ENCODE measurements at regions not wholly inside any gene's neighbourhood (a gene's known extent, or its start where the extent isn't known, plus 50 kb on each side); places are given as distances from the start of the nearest gene placed in this dataset.

DNA sequence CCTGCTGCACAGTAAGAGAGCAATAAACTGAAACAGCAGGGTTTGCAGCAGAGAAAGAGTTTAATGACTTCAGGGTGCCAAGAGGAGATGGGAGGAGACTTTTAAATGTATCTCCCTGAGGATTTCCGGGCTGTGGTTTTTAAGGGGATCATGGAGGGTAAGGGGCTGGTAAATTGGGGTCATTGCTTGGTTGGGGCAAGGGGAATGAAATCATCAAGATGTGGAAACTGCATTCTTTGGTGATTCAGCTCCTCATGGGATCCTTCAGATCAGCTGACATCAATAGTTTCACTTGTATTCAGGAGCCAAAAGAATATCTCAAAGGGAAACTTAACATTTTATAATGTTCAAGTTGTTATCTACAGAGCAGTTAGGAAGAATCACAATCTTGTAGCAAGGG, 174.3 kb upstream of the ANXA10 start:
- DNase-seq, result no peak
- Histone ChIP-seq H3K4me3 (ENCODE audit: insufficient read depth, low read depth, low read length) (no peak overlapping the region), H3K27me3 (ENCODE audit: control insufficient read depth, insufficient read depth, low read length) (no peaks in the 10 kb centered on the region), H3K36me3 (replicated peaks; ENCODE audit: control insufficient read depth, insufficient read depth, low read length) (no peaks in the 10 kb centered on the region)

DNA sequence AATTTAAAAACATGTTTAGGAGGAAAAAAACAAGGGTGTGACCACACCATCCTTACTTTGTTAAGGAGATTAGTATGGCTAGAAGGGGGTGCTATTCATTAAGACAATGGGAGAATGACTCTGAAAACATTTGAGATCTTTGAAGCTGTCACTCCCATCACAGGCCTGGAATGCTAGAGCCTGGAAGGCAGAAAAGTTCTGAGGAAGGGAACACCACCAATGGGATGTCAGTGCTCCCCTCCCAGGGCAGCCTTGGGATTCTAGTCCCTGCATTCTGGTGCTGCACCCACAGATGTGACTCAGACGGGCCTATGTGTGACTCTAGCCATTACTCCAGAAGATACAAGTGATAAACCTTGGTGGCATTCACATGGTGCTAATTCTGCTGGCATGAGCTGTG, 162.2 kb upstream of the ANXA10 start:
- no peak overlapping the region for H3K4me3 ChIP-seq (ENCODE audit: insufficient read depth, low read depth, low read length)
- no peaks in the 10 kb centered on the region for H3K36me3 ChIP-seq (replicated peaks; ENCODE audit: control insufficient read depth, insufficient read depth, low read length)
- no peaks in the 10 kb centered on the region for H3K27me3 ChIP-seq (ENCODE audit: control insufficient read depth, insufficient read depth, low read length)
- DNase-seq, result peak; percentile 7

DNA sequence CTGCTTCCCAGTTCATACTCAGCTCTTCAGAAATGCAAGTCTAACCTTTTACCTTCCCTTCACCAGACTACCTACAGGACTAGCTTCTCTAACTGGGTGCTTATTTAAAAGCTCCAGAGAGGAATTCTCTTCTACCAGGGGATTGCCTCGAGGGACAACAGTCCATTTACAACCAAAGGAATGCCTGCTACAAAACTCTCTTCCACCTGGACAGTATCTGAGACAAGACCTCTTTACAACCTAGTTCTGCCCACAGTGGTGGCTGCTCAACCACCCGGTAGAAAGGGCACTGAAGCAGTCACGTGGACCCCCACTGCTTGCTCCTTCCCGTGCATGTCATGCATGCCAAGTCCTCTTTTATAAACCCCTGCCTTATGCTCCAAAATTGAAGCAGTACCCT, 158.1 kb upstream of the ANXA10 start:
- no peak for DNase-seq
- Histone ChIP-seq H3K36me3 (replicated peaks; ENCODE audit: control insufficient read depth, insufficient read depth, low read length) (no peaks in the 10 kb centered on the region), H3K4me3 (ENCODE audit: insufficient read depth, low read depth, low read length) (no peak overlapping the region), H3K27me3 (ENCODE audit: control insufficient read depth, insufficient read depth, low read length) (no peaks in the 10 kb centered on the region)

DNA sequence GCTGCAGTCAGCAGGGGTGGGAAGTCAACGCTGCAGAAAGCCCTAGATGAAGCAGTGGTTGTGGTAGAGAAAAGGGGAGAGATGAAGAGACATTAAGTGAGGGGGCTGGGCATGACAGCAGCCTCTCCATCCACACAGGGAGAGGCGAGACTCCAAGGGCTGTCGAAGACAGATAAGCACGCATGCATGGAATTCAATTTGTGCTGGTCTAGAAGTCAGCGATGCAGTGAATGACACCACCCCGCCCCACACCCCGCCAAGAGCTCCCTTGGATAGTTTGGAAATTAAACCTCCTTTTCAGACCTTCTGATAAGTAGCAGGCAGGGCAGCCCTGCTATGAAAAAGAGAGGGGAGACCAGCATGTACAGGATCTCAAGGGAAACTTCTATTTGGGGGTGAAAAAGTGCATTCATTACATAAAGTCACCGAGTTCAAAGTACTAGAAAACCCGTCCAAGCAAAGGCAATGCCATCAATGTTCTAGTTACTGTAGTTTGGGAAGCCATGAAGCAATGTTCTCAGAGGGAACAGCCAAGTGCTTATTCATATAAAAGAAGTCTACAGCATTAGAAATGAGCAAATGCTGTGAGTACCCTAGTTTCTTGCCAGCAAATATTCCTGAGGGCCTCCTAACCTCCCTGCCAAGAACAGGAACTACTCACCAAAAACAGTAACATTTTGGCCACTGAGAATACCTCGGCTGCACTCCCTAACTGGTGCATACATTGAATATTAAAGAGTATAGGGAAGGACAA, 152.3 kb upstream of the ANXA10 start:
- no peak for DNase-seq
- Histone ChIP-seq H3K4me3 (ENCODE audit: insufficient read depth, low read depth, low read length) (no peak overlapping the region), H3K27me3 (ENCODE audit: control insufficient read depth, insufficient read depth, low read length) (no peaks in the 10 kb centered on the region), H3K36me3 (replicated peaks; ENCODE audit: control insufficient read depth, insufficient read depth, low read length) (no peaks in the 10 kb centered on the region)

DNA sequence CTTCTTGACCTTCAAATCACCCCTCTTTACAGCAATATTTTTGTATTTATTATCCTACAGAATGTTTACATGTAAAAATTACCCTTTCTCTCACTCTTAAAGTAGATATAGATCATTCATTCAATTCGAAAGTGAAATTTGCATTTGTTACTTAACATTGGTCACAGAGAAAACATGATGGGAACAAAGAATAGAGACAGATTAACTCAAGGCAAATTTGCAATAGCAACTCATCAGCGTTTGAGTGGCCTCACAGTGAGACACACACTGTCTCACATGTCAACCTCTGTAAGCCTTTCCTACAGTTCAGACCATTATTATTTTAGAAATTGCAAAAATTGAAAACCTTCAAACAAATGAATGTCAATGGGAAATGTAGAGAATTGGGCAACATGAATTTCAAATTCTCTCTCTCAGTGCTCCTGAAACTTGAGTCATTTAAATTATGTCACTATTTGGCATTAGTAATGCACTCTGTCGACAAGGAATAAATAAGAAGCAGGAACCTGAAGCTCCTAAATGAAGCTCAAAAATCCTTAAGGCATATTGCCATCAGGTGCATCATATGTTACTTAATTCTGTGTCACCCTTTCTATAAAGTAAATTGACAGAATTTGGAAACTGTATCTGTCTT, 148.3 kb upstream of the ANXA10 start:
- no peak for DNase-seq
- H3K4me3 ChIP-seq (ENCODE audit: insufficient read depth, low read depth, low read length), result no peak overlapping the region
- no peaks in the 10 kb centered on the region for H3K36me3 ChIP-seq (replicated peaks; ENCODE audit: control insufficient read depth, insufficient read depth, low read length)
- no peaks in the 10 kb centered on the region for H3K27me3 ChIP-seq (ENCODE audit: control insufficient read depth, insufficient read depth, low read length)

DNA sequence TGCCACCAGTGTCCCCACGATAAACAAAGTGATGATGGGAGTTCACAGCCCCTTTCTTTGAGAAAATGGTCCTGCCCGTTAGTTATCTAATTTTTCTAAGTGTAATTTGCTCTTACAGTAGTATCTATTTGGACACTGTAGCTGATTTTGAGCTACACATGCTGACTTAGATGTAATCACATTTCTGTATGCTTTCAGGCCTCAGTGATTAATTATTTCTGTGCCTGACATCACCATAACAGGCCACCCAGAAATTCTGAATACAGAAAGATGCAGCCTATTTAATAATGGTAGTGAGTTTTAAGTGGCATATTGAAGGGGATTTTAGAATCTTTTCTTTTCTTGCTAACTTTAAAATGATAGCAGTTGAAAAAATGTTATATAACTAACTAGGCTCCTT, 147.6 kb upstream of the ANXA10 start:
- DNase-seq, result no peak
- no peaks in the 10 kb centered on the region for H3K27me3 ChIP-seq (ENCODE audit: control insufficient read depth, insufficient read depth, low read length)
- H3K4me3 ChIP-seq (ENCODE audit: insufficient read depth, low read depth, low read length), result no peak overlapping the region
- no peaks in the 10 kb centered on the region for H3K36me3 ChIP-seq (replicated peaks; ENCODE audit: control insufficient read depth, insufficient read depth, low read length)

DNA sequence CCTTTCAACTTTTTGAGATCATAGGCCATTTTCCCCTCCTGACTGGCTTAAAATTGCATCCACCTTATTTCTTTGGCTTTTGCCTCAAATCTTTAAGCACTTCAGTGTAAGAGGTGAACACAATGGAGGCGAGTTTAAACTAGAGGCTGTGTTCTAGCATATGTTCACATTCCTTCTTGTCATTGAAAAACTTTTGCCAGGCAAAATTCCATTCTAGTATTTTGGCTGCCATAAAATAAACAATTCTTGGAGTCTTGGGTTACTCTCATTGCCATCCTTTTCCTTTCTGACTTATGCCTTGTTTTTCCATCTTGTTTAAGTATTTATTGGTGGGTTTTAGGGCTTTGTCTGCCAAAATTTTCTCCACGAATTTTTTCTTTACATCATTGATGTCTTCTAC, 137.3 kb upstream of the ANXA10 start:
- no peaks in the 10 kb centered on the region for H3K36me3 ChIP-seq (replicated peaks; ENCODE audit: control insufficient read depth, insufficient read depth, low read length)
- no peaks in the 10 kb centered on the region for H3K27me3 ChIP-seq (ENCODE audit: control insufficient read depth, insufficient read depth, low read length)
- DNase-seq, result no peak
- H3K4me3 ChIP-seq (ENCODE audit: insufficient read depth, low read depth, low read length), result no peak overlapping the region

DNA sequence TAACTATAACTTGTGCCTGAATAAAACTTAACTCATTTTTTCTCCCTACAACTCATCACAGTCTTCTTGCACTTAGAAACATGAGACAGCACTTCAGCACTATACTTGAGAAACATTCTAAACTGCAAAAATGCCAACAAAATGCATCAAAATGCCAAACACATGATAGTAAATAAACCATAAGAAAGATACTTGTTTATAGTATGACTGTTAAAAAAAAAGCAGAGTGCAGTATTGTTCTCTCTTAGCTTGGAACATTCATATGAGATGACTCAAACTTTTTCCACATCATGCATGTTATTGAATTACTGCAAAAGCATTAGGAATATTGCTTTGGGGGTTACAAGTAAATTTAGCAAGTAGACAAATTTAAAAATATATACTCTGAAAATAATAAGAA, 135.7 kb upstream of the ANXA10 start:
- H3K27me3 ChIP-seq (ENCODE audit: control insufficient read depth, insufficient read depth, low read length), result no peaks in the 10 kb centered on the region
- DNase-seq, result no peak
- H3K4me3 ChIP-seq (ENCODE audit: insufficient read depth, low read depth, low read length), result no peak overlapping the region
- no peaks in the 10 kb centered on the region for H3K36me3 ChIP-seq (replicated peaks; ENCODE audit: control insufficient read depth, insufficient read depth, low read length)

DNA sequence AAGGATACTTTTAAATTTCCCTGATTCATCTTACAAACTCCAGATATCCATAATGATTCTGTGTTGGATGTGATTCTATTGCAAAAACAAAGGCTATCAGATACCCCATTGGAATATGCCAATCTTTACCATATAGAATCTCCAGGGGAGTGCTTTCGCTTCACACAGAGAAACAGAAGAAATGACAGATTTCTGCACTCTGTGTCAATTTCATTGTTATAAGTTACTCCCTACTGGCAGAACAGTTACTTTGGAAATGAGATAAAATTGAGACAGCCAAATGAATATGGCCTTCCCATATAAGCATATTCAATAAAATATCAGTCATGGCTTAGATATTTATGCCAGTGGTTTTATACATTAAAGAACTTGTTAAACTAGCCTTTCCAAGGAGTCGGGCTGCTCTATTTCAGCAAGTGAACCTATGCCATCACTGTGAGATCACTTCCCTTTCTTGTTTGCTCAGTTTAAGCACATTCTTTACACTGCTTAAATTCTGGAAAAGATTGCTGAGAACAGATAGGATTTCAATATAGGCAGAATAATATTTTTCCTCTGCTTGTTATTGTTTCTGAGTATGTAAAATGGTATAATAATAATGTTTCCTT, 127.5 kb upstream of the ANXA10 start:
- no peak for DNase-seq
- no peaks in the 10 kb centered on the region for H3K27me3 ChIP-seq (ENCODE audit: control insufficient read depth, insufficient read depth, low read length)

DNA sequence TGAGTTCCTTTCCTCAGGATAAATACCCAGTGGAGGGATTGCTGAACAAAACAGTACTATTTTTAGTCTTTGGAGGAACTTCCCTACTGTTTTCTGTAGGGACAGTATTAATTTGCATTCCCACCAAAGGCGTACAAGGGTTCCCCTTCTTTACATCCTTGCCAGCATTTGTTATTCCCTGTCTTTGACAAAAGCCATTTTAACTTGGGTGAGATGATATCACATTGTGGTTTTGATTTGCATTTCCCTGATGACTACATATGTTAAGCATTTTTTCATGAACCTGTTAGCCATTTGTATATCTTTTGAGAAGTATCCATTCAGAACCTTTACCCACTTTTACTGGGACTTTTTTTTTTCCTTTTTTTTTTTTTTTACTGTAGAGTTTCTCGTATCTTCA, 126.2 kb upstream of the ANXA10 start:
- no peaks in the 10 kb centered on the region for H3K27me3 ChIP-seq (ENCODE audit: control insufficient read depth, insufficient read depth, low read length)
- DNase-seq, result no peak

More for the DNA sequence above, 127.5 kb upstream of the ANXA10 start:
- H3K4me3 ChIP-seq (ENCODE audit: insufficient read depth, low read depth, low read length), result no peak overlapping the region
- H3K36me3 ChIP-seq (replicated peaks; ENCODE audit: control insufficient read depth, insufficient read depth, low read length), result no peaks in the 10 kb centered on the region

DNA sequence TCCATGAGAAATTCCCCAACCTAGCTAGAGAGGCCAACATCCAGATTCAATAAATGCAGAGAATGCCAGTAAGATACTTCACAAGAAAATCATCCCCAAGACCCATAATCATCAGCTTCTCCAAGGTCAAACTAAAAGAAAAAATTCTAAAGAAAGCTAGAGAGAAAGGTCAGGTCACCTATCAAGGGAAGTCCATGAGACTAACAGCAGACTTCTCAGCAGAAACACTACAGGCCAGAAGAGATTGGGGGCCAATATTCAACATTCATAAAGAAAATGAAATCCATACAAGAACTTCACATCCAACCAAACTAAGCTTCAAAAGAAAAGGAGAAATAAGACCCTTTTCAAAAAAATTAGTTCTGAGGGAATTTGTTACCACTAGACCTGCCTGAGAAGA, 118.8 kb upstream of the ANXA10 start:
- Histone ChIP-seq H3K27me3 (ENCODE audit: control insufficient read depth, insufficient read depth, low read length) (no peaks in the 10 kb centered on the region), H3K36me3 (replicated peaks; ENCODE audit: control insufficient read depth, insufficient read depth, low read length) (no peaks in the 10 kb centered on the region), H3K4me3 (ENCODE audit: insufficient read depth, low read depth, low read length) (no peak overlapping the region)
- DNase-seq, result no peak

More for the DNA sequence above, 126.2 kb upstream of the ANXA10 start:
- H3K36me3 ChIP-seq (replicated peaks; ENCODE audit: control insufficient read depth, insufficient read depth, low read length), result no peaks in the 10 kb centered on the region
- no peak overlapping the region for H3K4me3 ChIP-seq (ENCODE audit: insufficient read depth, low read depth, low read length)

DNA sequence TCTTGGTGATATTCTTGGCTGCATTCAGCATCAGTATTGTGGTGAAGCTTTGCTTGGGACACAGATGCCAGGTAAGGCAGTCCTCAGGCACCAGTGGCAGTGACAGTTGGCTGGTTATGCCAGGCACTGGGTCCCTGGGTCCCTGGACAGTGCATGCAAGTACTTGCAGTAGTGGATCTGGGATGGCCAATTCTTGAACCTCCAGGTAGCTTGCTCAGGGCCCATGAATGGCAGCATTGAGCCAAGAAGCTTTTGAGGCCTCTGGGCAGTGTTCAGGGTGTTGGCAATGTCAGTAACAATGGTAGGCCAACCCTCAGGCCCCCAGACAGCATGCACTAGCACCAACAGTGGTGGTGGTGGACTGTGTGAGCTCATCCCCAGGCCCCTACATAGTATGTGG, 106.8 kb upstream of the ANXA10 start:
- no peaks in the 10 kb centered on the region for H3K27me3 ChIP-seq (ENCODE audit: control insufficient read depth, insufficient read depth, low read length)
- DNase-seq, result no peak
- H3K4me3 ChIP-seq (ENCODE audit: insufficient read depth, low read depth, low read length), result no peak overlapping the region
- H3K36me3 ChIP-seq (replicated peaks; ENCODE audit: control insufficient read depth, insufficient read depth, low read length), result no peaks in the 10 kb centered on the region

DNA sequence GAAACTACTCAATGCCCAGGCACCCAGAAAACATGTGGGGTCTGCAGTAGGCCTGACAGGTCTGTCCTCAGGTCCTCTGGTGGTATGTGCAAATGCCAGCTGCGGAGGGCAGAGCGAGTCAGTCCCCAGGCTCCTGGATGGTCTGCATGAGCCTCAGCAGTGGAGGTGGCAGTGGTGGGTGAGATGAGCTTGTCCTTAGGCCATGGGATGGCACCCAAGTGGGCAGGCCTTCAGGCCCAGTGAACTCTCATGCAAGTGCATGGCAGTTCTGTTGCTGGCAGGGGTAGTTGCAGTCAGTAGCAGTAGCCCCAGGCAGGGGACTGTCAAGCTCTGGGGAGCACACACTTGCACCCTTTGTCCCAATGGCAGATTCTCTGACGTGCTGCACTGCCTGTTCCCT, 106.3 kb upstream of the ANXA10 start:
- H3K4me3 ChIP-seq (ENCODE audit: insufficient read depth, low read depth, low read length), result no peak overlapping the region
- H3K36me3 ChIP-seq (replicated peaks; ENCODE audit: control insufficient read depth, insufficient read depth, low read length), result no peaks in the 10 kb centered on the region
- no peaks in the 10 kb centered on the region for H3K27me3 ChIP-seq (ENCODE audit: control insufficient read depth, insufficient read depth, low read length)
- DNase-seq, result no peak

DNA sequence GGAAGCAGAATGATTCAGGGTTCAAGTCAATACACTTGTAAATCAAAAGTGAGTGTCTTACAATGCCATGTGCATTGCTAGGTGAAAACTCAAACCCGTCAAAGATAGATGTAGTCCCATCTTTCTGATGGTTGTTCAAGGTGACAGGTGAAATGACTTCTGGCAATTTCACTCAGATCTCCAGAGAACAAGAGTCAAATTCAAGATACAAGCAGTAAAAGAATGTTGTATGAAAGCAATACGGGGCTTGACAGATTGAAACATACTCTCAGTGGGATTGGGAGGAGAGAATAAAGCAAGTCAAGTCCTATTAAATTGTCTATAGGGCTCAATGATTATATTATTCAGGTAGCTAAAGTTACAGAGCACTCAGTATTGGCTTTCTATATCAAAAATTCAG, 105.1 kb upstream of the ANXA10 start:
- Histone ChIP-seq H3K36me3 (replicated peaks; ENCODE audit: control insufficient read depth, insufficient read depth, low read length) (no peaks in the 10 kb centered on the region), H3K4me3 (ENCODE audit: insufficient read depth, low read depth, low read length) (no peak overlapping the region), H3K27me3 (ENCODE audit: control insufficient read depth, insufficient read depth, low read length) (no peaks in the 10 kb centered on the region)
- DNase-seq, result no peak

DNA sequence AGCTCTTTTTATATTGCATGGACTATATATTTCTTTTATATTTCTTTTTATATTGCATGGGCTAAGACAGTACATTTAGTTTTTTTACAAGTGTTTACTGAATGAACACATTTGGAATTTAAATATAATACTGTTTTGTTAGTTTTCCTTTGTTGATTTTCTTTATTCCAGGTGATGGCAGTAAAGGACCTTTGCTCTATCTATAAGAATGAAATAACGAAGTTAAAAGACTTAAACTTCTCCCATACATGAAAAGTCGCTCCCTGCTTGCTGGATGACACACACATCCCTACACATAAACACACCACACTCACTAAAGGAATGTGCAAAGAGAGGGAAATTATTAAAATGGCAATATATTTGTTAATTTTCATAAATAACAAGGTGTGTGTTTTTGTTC, 102.5 kb upstream of the ANXA10 start:
- no peak for DNase-seq
- H3K27me3 ChIP-seq (ENCODE audit: control insufficient read depth, insufficient read depth, low read length), result no peaks in the 10 kb centered on the region
- H3K36me3 ChIP-seq (replicated peaks; ENCODE audit: control insufficient read depth, insufficient read depth, low read length), result no peaks in the 10 kb centered on the region
- no peak overlapping the region for H3K4me3 ChIP-seq (ENCODE audit: insufficient read depth, low read depth, low read length)
